H9 (cell line): ENCODE measurements at regions not wholly inside any gene's neighbourhood (a gene's known extent, or its start where the extent isn't known, plus 50 kb on each side); places are given as distances from the start of the nearest gene placed in this dataset.

ENCODE experiments used
- DNase-seq: peaks from one replicate; pipeline ENCODE4 v3.0.0-alpha.2; 2017
- H2AFZ ChIP-seq: one replicate; pipeline ENCODE4 v1.6.1; 2013; ENCODE audit warnings: mild to moderate bottlenecking, low read length, control low read depth, moderate library complexity
- H2AK5ac ChIP-seq: 2 replicates; pipeline ENCODE4 v1.6.1; 2013; ENCODE audit warnings: low read length, control low read depth, mixed read lengths; ENCODE audit not compliant: insufficient read length
- H2BK120ac ChIP-seq: one replicate; pipeline ENCODE4 v1.6.1; 2013; ENCODE audit warnings: low read depth, mild to moderate bottlenecking, low read length, control low read depth, inconsistent platforms; ENCODE audit not compliant: poor library complexity, severe bottlenecking
- H2BK12ac ChIP-seq: 2 replicates; pipeline ENCODE4 v1.6.1; 2013; ENCODE audit warnings: low read length, control low read depth, mixed read lengths, low read depth; ENCODE audit not compliant: insufficient read length
- H2BK15ac ChIP-seq: 2 replicates; pipeline ENCODE4 v1.6.1; 2013; ENCODE audit warnings: low read depth, low read length, control low read depth
- H2BK20ac ChIP-seq: one replicate; pipeline ENCODE4 v1.6.1; 2013; ENCODE audit warnings: low read depth, mild to moderate bottlenecking, low read length, control low read depth, inconsistent platforms; ENCODE audit not compliant: poor library complexity, severe bottlenecking
- H2BK5ac ChIP-seq: 2 replicates; pipeline ENCODE4 v1.6.1; 2013; ENCODE audit warnings: low read length, control low read depth, mixed read lengths; ENCODE audit not compliant: insufficient read length
- H3K14ac ChIP-seq: 2 replicates; pipeline ENCODE4 v1.6.1; 2013; ENCODE audit warnings: low read length, control low read depth; ENCODE audit not compliant: insufficient read depth
- H3K18ac ChIP-seq: 2 replicates; pipeline ENCODE4 v1.6.1; 2013; ENCODE audit warnings: low read depth, mild to moderate bottlenecking, mixed read lengths, low read length, control low read depth; ENCODE audit not compliant: insufficient read length
- H3K23ac ChIP-seq: 2 replicates; pipeline ENCODE4 v1.6.1; 2013; ENCODE audit warnings: low read length, control low read depth, mixed read lengths, low read depth; ENCODE audit not compliant: insufficient read length
- H3K23me2 ChIP-seq: 2 replicates; pipeline ENCODE4 v1.6.1; 2013; ENCODE audit warnings: low read depth, mild to moderate bottlenecking, mixed read lengths, low read length, control low read depth; ENCODE audit not compliant: insufficient read length, poor library complexity, severe bottlenecking
- H3K27ac ChIP-seq: 2 replicates; pipeline ENCODE4 v1.5.1; 2013; ENCODE audit warnings: low read length, control low read depth, mixed read lengths, low read depth; ENCODE audit not compliant: insufficient read length
- H3K27me3 ChIP-seq: 2 replicates; pipeline ENCODE4 v1.6.1; 2013; ENCODE audit warnings: low read length, control low read depth, inconsistent platforms; ENCODE audit not compliant: insufficient read depth
- H3K4ac ChIP-seq: 2 replicates; pipeline ENCODE4 v1.6.1; 2013; ENCODE audit warnings: low read depth, mild to moderate bottlenecking, control low read depth, inconsistent platforms, low read length, moderate library complexity
- H3K4me1 ChIP-seq: 2 replicates; pipeline ENCODE4 v1.6.1; 2013; ENCODE audit warnings: low read length, control low read depth, inconsistent platforms; ENCODE audit not compliant: insufficient read depth
- H3K4me2 ChIP-seq: 2 replicates; pipeline ENCODE4 v1.6.1; 2013; ENCODE audit warnings: low read length, control low read depth, mixed read lengths; ENCODE audit not compliant: insufficient read length, insufficient read depth
- H3K56ac ChIP-seq: 2 replicates; pipeline ENCODE4 v1.6.1; 2013; ENCODE audit warnings: low read depth, mild to moderate bottlenecking, mixed read lengths, low read length, control low read depth; ENCODE audit not compliant: insufficient read length
- H3K79me1 ChIP-seq: 2 replicates; pipeline ENCODE4 v1.6.1; 2013; ENCODE audit warnings: low read depth, mild to moderate bottlenecking, moderate library complexity, low read length, control low read depth, inconsistent platforms; ENCODE audit not compliant: insufficient read depth, poor library complexity, severe bottlenecking
- H3K79me2 ChIP-seq: 2 replicates; pipeline ENCODE4 v1.6.1; 2013; ENCODE audit warnings: low read length, control low read depth, inconsistent platforms; ENCODE audit not compliant: insufficient read depth
- H3K9ac ChIP-seq: 2 replicates; pipeline ENCODE4 v1.6.1; 2013; ENCODE audit warnings: low read length, control low read depth, mixed read lengths; ENCODE audit not compliant: insufficient read length; ENCODE audit errors: extremely low read depth
- H3K9me3 ChIP-seq: one replicate; pipeline ENCODE4 v1.6.1; 2013; ENCODE audit warnings: low read depth, low read length, inconsistent platforms; ENCODE audit not compliant: control insufficient read depth
- H3T11ph ChIP-seq: one replicate; pipeline ENCODE4 v1.6.1; 2013; ENCODE audit warnings: mild to moderate bottlenecking, low read length, control low read depth, inconsistent platforms
- H4K20me1 ChIP-seq: one replicate; pipeline ENCODE4 v1.6.1; 2013; ENCODE audit not compliant: control insufficient read depth, insufficient read length, insufficient read depth
- H4K5ac ChIP-seq: 2 replicates; pipeline ENCODE4 v1.6.1; 2013; ENCODE audit warnings: low read depth, mild to moderate bottlenecking, mixed read lengths, low read length, control low read depth; ENCODE audit not compliant: insufficient read length
- H4K8ac ChIP-seq: replicated peaks from 2 replicates; pipeline ENCODE4 v1.6.1; 2013; ENCODE audit warnings: low read length, control low read depth, mixed read lengths, low read depth; ENCODE audit not compliant: insufficient read length
- H4K91ac ChIP-seq: 2 replicates; pipeline ENCODE4 v1.6.1; 2013; ENCODE audit warnings: low read depth, mild to moderate bottlenecking, moderate library complexity, mixed read lengths, low read length, control low read depth; ENCODE audit not compliant: insufficient read length
- H3K27ac Mint-ChIP-seq, 3 experiments: 2 replicates in 2 of 3; 3 replicates in 1 of 3; pipeline ENCODE4 v1.8.0; 2020 to 2021; ENCODE audit warnings: mixed read lengths in 3 of 3, mild to moderate bottlenecking in 1 of 3, moderate library complexity in 1 of 3
- H3K27me3 Mint-ChIP-seq: 2 replicates; pipeline ENCODE4 v1.8.0; 2021; ENCODE audit warnings: low read depth, mild to moderate bottlenecking, moderate library complexity, mixed read lengths
- H3K36me3 Mint-ChIP-seq, 3 experiments: 2 replicates in 2 of 3; 3 replicates in 1 of 3; pipeline ENCODE4 v1.8.0; 2020 to 2021; ENCODE audit warnings: low read depth in 3 of 3, mixed read lengths in 3 of 3; ENCODE audit not compliant: insufficient read depth in 1 of 3
- H3K4me1 Mint-ChIP-seq, 2 experiments: 2 replicates each; pipeline ENCODE4 v1.8.0; 2020; ENCODE audit warnings: mixed read lengths in 2 of 2
- H3K4me3 Mint-ChIP-seq, 2 experiments: 2 replicates in 1 of 2; 3 replicates in 1 of 2; pipeline ENCODE4 v1.8.0; 2020 to 2021; ENCODE audit warnings: mild to moderate bottlenecking in 2 of 2, mixed read lengths in 2 of 2, moderate library complexity in 1 of 2
- H3K9me3 Mint-ChIP-seq, 2 experiments: 2 replicates in 1 of 2; 3 replicates in 1 of 2; pipeline ENCODE4 v1.8.0; 2020; ENCODE audit warnings: mild to moderate bottlenecking in 2 of 2, mixed read lengths in 2 of 2, moderate library complexity in 1 of 2
- WGBS: extraction: QIAGEN DNeasy Blood & Tissue Kit; methylation state at CpG from one replicate; pipeline ENCODE4 v1.1.7; 2013; ENCODE audit warnings: missing lambda C conversion rate, low lambda C conversion rate, mixed read lengths; ENCODE audit not compliant: insufficient read length; ENCODE audit errors: extremely low coverage; 5-methylcytosine and 5-hydroxymethylcytosine counted together
- TF ChIP-seq, protein P1 (sequence below): fragments of 200-600 bp; sonication (generic); conservative IDR thresholded peaks from 3 replicates; pipeline ENCODE4 v1.8.0; 2021; ENCODE audit warnings: antibody characterized with exemption, mild to moderate bottlenecking

DNA sequence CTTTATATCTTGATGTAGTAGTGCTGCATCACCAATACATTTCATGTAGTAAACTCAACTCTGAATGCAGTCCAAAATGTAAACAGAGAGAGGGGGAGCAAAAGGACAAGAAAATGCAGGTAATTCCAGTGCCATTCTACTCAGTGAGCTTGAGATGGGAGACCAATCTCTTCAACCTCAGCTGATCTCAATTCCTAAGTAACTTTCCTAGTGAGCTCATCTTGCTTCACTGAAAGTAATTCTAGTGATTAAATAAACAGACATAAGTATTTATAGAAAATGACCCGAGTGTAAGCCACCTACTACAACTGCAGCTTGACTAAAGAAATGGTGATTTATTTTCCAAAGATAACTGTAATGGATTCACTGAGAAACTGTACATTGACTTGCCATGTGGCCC lies 424.5 kb downstream of the DMRT2 start:
- H3K79me1 ChIP-seq, result no peaks in the 10 kb centered on the region
- H2BK20ac ChIP-seq, result no peak overlapping the region
- peaks cover 0 to 6% (median 5%) of the 10 kb centered on the region in 3 experiments; a peak in 2 of 7 replicates for H3K36me3 Mint-ChIP-seq
- H3K4me1 ChIP-seq, result no peaks in the 10 kb centered on the region
- H3K14ac ChIP-seq, result no peak overlapping the region
- peaks cover 15 to 45% of the 10 kb centered on the region in 2 experiments for H3K9me3 Mint-ChIP-seq
- no peak for DNase-seq
- no peak overlapping the region for H3K56ac ChIP-seq
- H2AK5ac ChIP-seq, result no peak overlapping the region
- H4K91ac ChIP-seq, result no peak overlapping the region
- H2AFZ ChIP-seq, result no peak overlapping the region
- no peak overlapping the region for H3K4ac ChIP-seq
- no peaks in the 10 kb centered on the region for H3K27me3 ChIP-seq
- peaks cover 8% of the 10 kb centered on the region for H3K9me3 ChIP-seq
- H2BK12ac ChIP-seq, result no peak overlapping the region
- H4K8ac ChIP-seq, result no peak overlapping the region
- H3K4me3 Mint-ChIP-seq, result no peak overlapping the region
- H3K23ac ChIP-seq, result no peak overlapping the region
- no peaks in the 10 kb centered on the region for H3K79me2 ChIP-seq
- no peak overlapping the region for H3K9ac ChIP-seq
- H3K23me2 ChIP-seq, result no peaks in the 10 kb centered on the region
- H3K4me1 Mint-ChIP-seq, result no peaks in the 10 kb centered on the region; a peak in 1 of 4 replicates
- no peak overlapping the region for H4K5ac ChIP-seq
- TF ChIP-seq, protein P1, sequence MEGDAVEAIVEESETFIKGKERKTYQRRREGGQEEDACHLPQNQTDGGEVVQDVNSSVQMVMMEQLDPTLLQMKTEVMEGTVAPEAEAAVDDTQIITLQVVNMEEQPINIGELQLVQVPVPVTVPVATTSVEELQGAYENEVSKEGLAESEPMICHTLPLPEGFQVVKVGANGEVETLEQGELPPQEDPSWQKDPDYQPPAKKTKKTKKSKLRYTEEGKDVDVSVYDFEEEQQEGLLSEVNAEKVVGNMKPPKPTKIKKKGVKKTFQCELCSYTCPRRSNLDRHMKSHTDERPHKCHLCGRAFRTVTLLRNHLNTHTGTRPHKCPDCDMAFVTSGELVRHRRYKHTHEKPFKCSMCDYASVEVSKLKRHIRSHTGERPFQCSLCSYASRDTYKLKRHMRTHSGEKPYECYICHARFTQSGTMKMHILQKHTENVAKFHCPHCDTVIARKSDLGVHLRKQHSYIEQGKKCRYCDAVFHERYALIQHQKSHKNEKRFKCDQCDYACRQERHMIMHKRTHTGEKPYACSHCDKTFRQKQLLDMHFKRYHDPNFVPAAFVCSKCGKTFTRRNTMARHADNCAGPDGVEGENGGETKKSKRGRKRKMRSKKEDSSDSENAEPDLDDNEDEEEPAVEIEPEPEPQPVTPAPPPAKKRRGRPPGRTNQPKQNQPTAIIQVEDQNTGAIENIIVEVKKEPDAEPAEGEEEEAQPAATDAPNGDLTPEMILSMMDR, result no peak
- no peak overlapping the region for H3K18ac ChIP-seq
- no peak overlapping the region for H2BK120ac ChIP-seq
- no peak overlapping the region for H3K4me2 ChIP-seq
- no peak overlapping the region for H3T11ph ChIP-seq
- no peaks in the 10 kb centered on the region; the same call in 1 of the 2 replicates for H3K27me3 Mint-ChIP-seq
- no peak overlapping the region for H3K27ac ChIP-seq
- no peak overlapping the region for H2BK15ac ChIP-seq
- H2BK5ac ChIP-seq, result no peak overlapping the region
- no peaks in the 10 kb centered on the region for H4K20me1 ChIP-seq
- WGBS, result no CpG with 5 or more reads among the region's 1 CpG
- no peak overlapping the region for H3K27ac Mint-ChIP-seq
